Mesenchymal stem cell (in vitro differentiated cells and primary cell): ENCODE measurements at regions not wholly inside any gene's neighbourhood (a gene's known extent, or its start where the extent isn't known, plus 50 kb on each side); places are given as distances from the start of the nearest gene placed in this dataset.

Experiments used
- DNase-seq: peaks from one replicate; pipeline ENCODE4 v3.0.0-alpha.2; 2013
- H2AFZ ChIP-seq: one replicate; pipeline ENCODE4 v1.6.1; 2013; ENCODE audit warnings: low read depth, mild to moderate bottlenecking, control low read depth, inconsistent platforms, low read length, moderate library complexity
- H2AK5ac ChIP-seq: 2 replicates; pipeline ENCODE4 v1.6.1; 2013; ENCODE audit warnings: low read length, moderate library complexity, mild to moderate bottlenecking, inconsistent platforms; ENCODE audit not compliant: severe bottlenecking
- H2BK120ac ChIP-seq: one replicate; pipeline ENCODE4 v1.6.1; 2013; ENCODE audit warnings: low read depth, mild to moderate bottlenecking, inconsistent platforms, low read length, moderate library complexity
- H2BK12ac ChIP-seq, 2 experiments: one replicate each; pipeline ENCODE4 v1.6.1; 2013; ENCODE audit warnings: inconsistent platforms in 2 of 2, low read length in 2 of 2, mild to moderate bottlenecking in 2 of 2, moderate library complexity in 2 of 2, control low read depth in 1 of 2
- H2BK15ac ChIP-seq: one replicate; pipeline ENCODE4 v1.6.1; 2013; ENCODE audit warnings: mild to moderate bottlenecking, low read depth, inconsistent platforms; ENCODE audit not compliant: poor library complexity, severe bottlenecking
- H2BK5ac ChIP-seq: 2 replicates; pipeline ENCODE4 v1.6.1; 2013; ENCODE audit warnings: low read depth, mild to moderate bottlenecking, low read length, control low read depth, inconsistent platforms; ENCODE audit not compliant: poor library complexity, severe bottlenecking
- H3K14ac ChIP-seq, 2 experiments: one replicate each; pipeline ENCODE4 v1.6.1; 2013; ENCODE audit warnings: inconsistent platforms in 2 of 2, low read length in 2 of 2, control low read depth in 1 of 2, mild to moderate bottlenecking in 1 of 2, moderate library complexity in 1 of 2
- H3K18ac ChIP-seq, 2 experiments: one replicate each; pipeline ENCODE4 v1.6.1; 2013; ENCODE audit warnings: inconsistent platforms in 2 of 2, low read length in 2 of 2, control low read depth in 1 of 2, low read depth in 1 of 2, mild to moderate bottlenecking in 1 of 2
- H3K23ac ChIP-seq, 2 experiments: one replicate each; pipeline ENCODE4 v1.6.1; 2013; ENCODE audit warnings: inconsistent platforms in 2 of 2, low read length in 2 of 2, mild to moderate bottlenecking in 2 of 2, moderate library complexity in 2 of 2, control low read depth in 1 of 2
- H3K27ac ChIP-seq: 2 replicates; pipeline ENCODE4 v1.5.1; 2013; ENCODE audit warnings: mild to moderate bottlenecking, moderate library complexity, low read length, control low read depth, inconsistent platforms; ENCODE audit not compliant: poor library complexity, severe bottlenecking
- H3K27me3 ChIP-seq, 2 experiments: 2 replicates each; pipeline versions ENCODE4 v1.6.1 to v1.7.0; 2013; ENCODE audit warnings: low read length in 2 of 2, mild to moderate bottlenecking in 2 of 2, moderate library complexity in 2 of 2, control low read depth in 1 of 2, inconsistent platforms in 1 of 2; ENCODE audit not compliant: control insufficient read depth in 1 of 2, insufficient read depth in 1 of 2
- H3K36me3 ChIP-seq, 2 experiments: 2 replicates each; pipeline versions ENCODE4 v1.6.1 to v1.7.0; 2013; ENCODE audit warnings: low read length in 2 of 2, control low read depth in 1 of 2, inconsistent platforms in 1 of 2, low read depth in 1 of 2, mild to moderate bottlenecking in 1 of 2; ENCODE audit not compliant: insufficient read depth in 2 of 2, control insufficient read depth in 1 of 2
- H3K4ac ChIP-seq, 2 experiments: one replicate each; pipeline ENCODE4 v1.6.1; 2013; ENCODE audit warnings: inconsistent platforms in 2 of 2, low read length in 2 of 2, mild to moderate bottlenecking in 2 of 2, moderate library complexity in 2 of 2, control low read depth in 1 of 2, low read depth in 1 of 2
- H3K4me1 ChIP-seq: 2 replicates; pipeline ENCODE4 v1.6.1; 2013; ENCODE audit warnings: low read depth, low read length, control low read depth; ENCODE audit not compliant: control insufficient read depth, insufficient read depth
- H3K4me2 ChIP-seq: 2 replicates; pipeline ENCODE4 v1.6.1; 2013; ENCODE audit warnings: low read length, mild to moderate bottlenecking, inconsistent platforms; ENCODE audit not compliant: poor library complexity, severe bottlenecking
- H3K4me3 ChIP-seq, 2 experiments: 2 replicates each; pipeline versions ENCODE4 v1.5.1 to v1.7.0; 2013; ENCODE audit warnings: low read length in 2 of 2, mild to moderate bottlenecking in 2 of 2, control low read depth in 1 of 2, low read depth in 1 of 2; ENCODE audit not compliant: insufficient read depth in 1 of 2
- H3K79me1 ChIP-seq: replicated peaks from 2 replicates; pipeline ENCODE4 v1.6.1; 2013; ENCODE audit warnings: mild to moderate bottlenecking, control low read depth, low read length, inconsistent platforms; ENCODE audit not compliant: poor library complexity, severe bottlenecking
- H3K9ac ChIP-seq: 2 replicates; pipeline ENCODE4 v1.7.0; 2013; ENCODE audit warnings: mild to moderate bottlenecking, low read length, moderate library complexity
- H3K9me3 ChIP-seq: 2 replicates; pipeline ENCODE4 v1.7.0; 2013; ENCODE audit warnings: mild to moderate bottlenecking, low read length; ENCODE audit not compliant: control insufficient read depth
- H4K8ac ChIP-seq: one replicate; pipeline ENCODE4 v1.6.1; 2013; ENCODE audit warnings: inconsistent platforms, mild to moderate bottlenecking, low read length, moderate library complexity
- H4K91ac ChIP-seq: one replicate; pipeline ENCODE4 v1.6.1; 2013; ENCODE audit warnings: mild to moderate bottlenecking, low read length, inconsistent platforms
- WGBS: methylation state at CpG from one replicate; pipeline ENCODE4 v1.1.7; 2013; ENCODE audit warnings: mixed read lengths; 5-methylcytosine and 5-hydroxymethylcytosine counted together

DNA sequence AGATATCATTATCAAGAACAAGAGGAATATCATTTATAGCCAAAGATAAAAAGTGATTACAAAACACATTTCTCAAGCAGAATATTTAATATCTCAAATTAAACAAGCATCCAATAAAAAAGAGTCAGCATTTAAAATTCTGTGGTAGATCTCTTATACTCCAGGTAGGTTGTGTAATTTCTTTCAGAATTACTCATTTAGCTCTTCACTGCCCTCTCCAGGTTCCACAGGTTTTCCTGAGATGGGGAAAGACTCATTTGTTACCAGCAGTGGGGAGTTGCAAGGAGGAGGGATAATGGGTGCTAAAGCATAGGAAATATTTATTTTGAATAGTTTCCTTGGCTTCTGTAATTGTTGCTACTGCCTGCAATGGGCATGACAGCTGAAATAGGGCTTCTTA, 83.1 kb upstream of the RASGRP1 start:
- Histone ChIP-seq H3K4me2 (no peak overlapping the region), H3K79me1 (no peaks in the 10 kb centered on the region), H3K36me3 (no peaks in the 10 kb centered on the region), H2BK15ac (no peak overlapping the region), H4K8ac (no peak overlapping the region), H3K23ac (no peak overlapping the region), H3K27ac (no peak overlapping the region), H2BK5ac (no peak overlapping the region), H2AK5ac (no peak overlapping the region), H3K18ac (no peak overlapping the region), H3K9me3 (peaks cover 4% of the 10 kb centered on the region), H3K4ac (no peak overlapping the region), H3K4me1 (peaks cover 1% of the 10 kb centered on the region), H3K14ac (no peak overlapping the region), H2BK12ac (no peak overlapping the region), H3K9ac (no peak overlapping the region), H3K4me3 (no peak overlapping the region), H2BK120ac (no peak overlapping the region), H3K27me3 (peaks cover 7 to 51% of the 10 kb centered on the region in 2 experiments), H2AFZ (no peak overlapping the region), H4K91ac (no peak overlapping the region)
- DNase-seq, result peak; percentile 26

DNA sequence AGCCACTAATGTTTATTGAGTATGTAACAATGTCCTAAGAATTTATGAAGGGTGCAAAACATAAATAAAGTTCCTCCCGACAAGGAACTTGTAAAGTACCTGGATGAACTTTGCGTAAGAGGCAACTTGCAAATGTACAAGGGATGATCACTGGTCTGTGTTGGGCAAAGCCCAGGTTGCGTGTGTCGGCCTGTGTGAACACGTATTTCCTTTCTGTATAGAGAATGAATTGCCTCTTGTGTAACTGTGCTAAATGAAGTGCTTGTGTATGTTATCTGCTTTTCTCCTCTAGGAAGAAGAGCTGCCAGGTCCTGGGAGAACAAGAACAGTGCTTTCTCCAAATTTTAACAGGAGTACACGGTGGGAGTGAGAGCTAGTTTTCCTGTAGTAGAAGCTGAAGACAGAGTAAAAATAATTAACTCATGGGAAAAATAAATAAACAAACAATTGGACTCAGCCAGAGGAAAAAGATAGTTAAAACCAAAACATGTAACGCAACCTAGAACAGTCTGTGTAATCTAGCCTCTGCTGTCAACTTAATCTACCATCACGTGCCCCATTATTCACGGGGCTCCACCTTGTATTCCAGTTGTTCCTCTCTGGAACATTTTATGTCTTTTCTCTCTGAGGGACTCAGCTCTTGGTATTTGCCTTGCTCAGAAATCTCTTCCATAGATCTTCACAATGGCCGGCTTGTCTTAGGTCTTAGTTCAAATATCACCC, 83.7 kb upstream of the RASGRP1 start:
- H2BK15ac ChIP-seq, result no peak overlapping the region
- no peak overlapping the region for H2AK5ac ChIP-seq
- no peak for DNase-seq
- no peaks in the 10 kb centered on the region for H3K79me1 ChIP-seq
- no peak overlapping the region for H2BK12ac ChIP-seq
- no peak overlapping the region for H4K8ac ChIP-seq
- H3K23ac ChIP-seq, result no peak overlapping the region
- H3K4me3 ChIP-seq, result no peak overlapping the region
- peaks cover 1% of the 10 kb centered on the region for H3K4me1 ChIP-seq
- H3K9ac ChIP-seq, result no peak overlapping the region
- WGBS, result 87% methylated on average over 9 of the region's 10 CpGs
- no peak overlapping the region for H2AFZ ChIP-seq
- H4K91ac ChIP-seq, result no peak overlapping the region
- no peak overlapping the region for H3K4ac ChIP-seq
- no peak overlapping the region for H3K27ac ChIP-seq
- peaks cover 10 to 56% of the 10 kb centered on the region in 2 experiments for H3K27me3 ChIP-seq
- H3K4me2 ChIP-seq, result no peak overlapping the region
- H3K36me3 ChIP-seq, result no peaks in the 10 kb centered on the region
- H3K18ac ChIP-seq, result no peak overlapping the region
- no peak overlapping the region for H2BK120ac ChIP-seq
- no peak overlapping the region for H2BK5ac ChIP-seq
- no peak overlapping the region for H3K14ac ChIP-seq
- peaks cover 4% of the 10 kb centered on the region for H3K9me3 ChIP-seq

DNA sequence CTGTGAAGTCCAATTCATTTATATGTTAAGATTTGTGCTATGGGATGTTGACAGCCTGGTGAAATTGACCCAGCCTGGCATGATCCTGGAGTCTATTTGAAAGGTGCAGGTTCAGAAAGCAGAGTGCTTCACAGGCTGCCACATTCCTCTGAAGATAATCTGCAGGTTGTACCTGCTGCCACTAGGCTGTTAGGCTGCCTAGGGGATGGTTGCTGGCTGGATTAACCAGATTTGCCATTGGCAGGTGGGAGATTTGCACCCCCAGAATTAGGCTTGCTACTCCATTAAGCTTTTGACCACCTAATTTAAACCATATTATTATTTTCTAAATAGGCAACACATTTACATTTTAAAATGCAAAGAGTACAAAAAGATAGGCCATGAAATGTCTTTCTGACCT, 85.8 kb upstream of the RASGRP1 start:
- Histone ChIP-seq H2BK5ac (no peak overlapping the region), H4K91ac (no peak overlapping the region), H3K18ac (no peak overlapping the region), H3K27me3 (peaks cover 10 to 66% of the 10 kb centered on the region in 2 experiments), H2BK120ac (no peak overlapping the region), H3K4ac (no peak overlapping the region), H3K79me1 (no peaks in the 10 kb centered on the region), H2BK15ac (no peak overlapping the region), H3K4me1 (peaks cover 1% of the 10 kb centered on the region), H3K4me3 (no peak overlapping the region), H2AFZ (no peak overlapping the region), H4K8ac (no peak overlapping the region), H3K9me3 (no peaks in the 10 kb centered on the region), H3K36me3 (no peaks in the 10 kb centered on the region), H2BK12ac (no peak overlapping the region), H3K14ac (no peak overlapping the region), H3K4me2 (no peak overlapping the region), H3K9ac (no peak overlapping the region), H3K27ac (no peak overlapping the region), H3K23ac (no peak overlapping the region), H2AK5ac (no peak overlapping the region)
- no peak for DNase-seq

DNA sequence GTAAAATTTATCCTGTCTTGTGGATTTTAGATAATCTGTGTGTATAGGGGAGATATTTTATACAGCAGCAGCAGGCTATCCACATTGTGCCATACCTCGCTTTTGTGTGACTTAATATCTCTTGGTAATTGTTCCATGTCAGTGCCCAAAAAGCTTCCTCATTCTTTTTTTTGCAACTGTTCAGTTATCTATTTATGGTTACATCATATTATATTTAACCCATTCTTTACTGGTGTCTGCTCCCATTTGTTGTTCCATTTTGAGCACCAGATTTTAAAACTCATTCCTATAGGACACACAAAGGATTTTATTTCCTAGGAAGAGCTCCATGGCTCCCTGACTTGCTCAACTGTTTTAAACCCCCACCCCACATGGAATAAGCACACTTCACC, 86.3 kb upstream of the RASGRP1 start:
- Histone ChIP-seq H3K9me3 (no peaks in the 10 kb centered on the region), H3K14ac (no peak overlapping the region), H3K4me3 (no peak overlapping the region), H4K8ac (no peak overlapping the region), H2AFZ (no peak overlapping the region), H3K23ac (no peak overlapping the region), H3K4me2 (no peak overlapping the region), H3K4me1 (peaks cover 1% of the 10 kb centered on the region), H2AK5ac (no peak overlapping the region), H2BK5ac (no peak overlapping the region), H3K27me3 (peaks cover 10 to 72% of the 10 kb centered on the region in 2 experiments), H2BK12ac (no peak overlapping the region), H4K91ac (no peak overlapping the region), H2BK15ac (no peak overlapping the region), H3K9ac (no peak overlapping the region), H3K18ac (no peak overlapping the region), H2BK120ac (no peak overlapping the region), H3K79me1 (no peaks in the 10 kb centered on the region), H3K4ac (no peak overlapping the region), H3K36me3 (no peaks in the 10 kb centered on the region), H3K27ac (no peak overlapping the region)
- WGBS, result no CpG with 5 or more reads among the region's 1 CpG
- no peak for DNase-seq
